ENCODE measurements at regions not wholly inside any gene's neighbourhood (a gene's known extent, or its start where the extent isn't known, plus 50 kb on each side); places are given as distances from the start of the nearest gene placed in this dataset.
"Not testable (repeated sequence)": the region's sequence is repeated elsewhere in the genome, so short reads cannot be mapped to it uniquely, and the experiment has no call there.

GRCh38 chr4:56148428-56148827, 199.7 kb downstream of the CEP135 start:
- H2AFZ ChIP-seq (ENCODE audit: low read length): no peak overlapping the region
- H3K79me2 ChIP-seq (ENCODE audit: low read length): no peaks in the 10 kb centered on the region
- H3K36me3 ChIP-seq (ENCODE audit: insufficient read depth, low read length): no peaks in the 10 kb centered on the region
- H4K20me1 ChIP-seq (ENCODE audit: insufficient read depth, low read depth, low read length): no peaks in the 10 kb centered on the region
- no peaks in the 10 kb centered on the region for H3K9me3 ChIP-seq (ENCODE audit: low read length)
- H3K4me3 ChIP-seq (ENCODE audit: low read length): no peak overlapping the region
- no peak overlapping the region for H3K27ac ChIP-seq (ENCODE audit: low read length)
- H3K27me3 ChIP-seq (ENCODE audit: low read length): no peaks in the 10 kb centered on the region
- H3K4me2 ChIP-seq (ENCODE audit: low read depth, low read length, poor library complexity, severe bottlenecking): no peak overlapping the region
- no peak for DNase-seq
- no peak overlapping the region for H3K9ac ChIP-seq (ENCODE audit: low read length)
- H3K9me2 ChIP-seq (replicated peaks; ENCODE audit: insufficient read depth, low read length): no peaks in the 10 kb centered on the region
- H3K4me1 ChIP-seq (ENCODE audit: low read length): no peaks in the 10 kb centered on the region

- Histone ChIP-seq H3K79me2 (ENCODE audit: low read length) (no peaks in the 10 kb centered on the region), H3K27me3 (ENCODE audit: low read length) (no peaks in the 10 kb centered on the region), H2AFZ (ENCODE audit: low read length) (no peak overlapping the region), H3K9me2 (replicated peaks; ENCODE audit: insufficient read depth, low read length) (no peaks in the 10 kb centered on the region), H3K27ac (ENCODE audit: low read length) (no peak overlapping the region), H3K4me3 (ENCODE audit: low read length) (no peak overlapping the region), H3K4me2 (ENCODE audit: low read depth, low read length, poor library complexity, severe bottlenecking) (no peak overlapping the region), H4K20me1 (ENCODE audit: insufficient read depth, low read depth, low read length) (no peaks in the 10 kb centered on the region), H3K9ac (ENCODE audit: low read length) (no peak overlapping the region), H3K4me1 (ENCODE audit: low read length) (no peaks in the 10 kb centered on the region), H3K9me3 (ENCODE audit: low read length) (no peaks in the 10 kb centered on the region), H3K36me3 (ENCODE audit: insufficient read depth, low read length) (no peaks in the 10 kb centered on the region)
- DNase-seq: no peak
These were observed 198.6 kb downstream of the CEP135 start for GRCh38 chr4:56147371-56147770.

GRCh38 chr4:56146956-56147355, 198.2 kb downstream of the CEP135 start:
- Histone ChIP-seq H4K20me1 (ENCODE audit: insufficient read depth, low read depth, low read length) (no peaks in the 10 kb centered on the region), H3K36me3 (ENCODE audit: insufficient read depth, low read length) (no peaks in the 10 kb centered on the region), H2AFZ (ENCODE audit: low read length) (no peak overlapping the region), H3K9me2 (replicated peaks; ENCODE audit: insufficient read depth, low read length) (no peaks in the 10 kb centered on the region), H3K4me2 (ENCODE audit: low read depth, low read length, poor library complexity, severe bottlenecking) (no peak overlapping the region), H3K9ac (ENCODE audit: low read length) (no peak overlapping the region), H3K4me3 (ENCODE audit: low read length) (no peak overlapping the region), H3K27me3 (ENCODE audit: low read length) (no peaks in the 10 kb centered on the region), H3K79me2 (ENCODE audit: low read length) (no peaks in the 10 kb centered on the region), H3K9me3 (ENCODE audit: low read length) (no peaks in the 10 kb centered on the region), H3K4me1 (ENCODE audit: low read length) (no peaks in the 10 kb centered on the region), H3K27ac (ENCODE audit: low read length) (no peak overlapping the region)
- DNase-seq: no peak

GRCh38 chr4:56142088-56142487, 193.3 kb downstream of the CEP135 start:
- Histone ChIP-seq H3K27me3 (ENCODE audit: low read length) (no peaks in the 10 kb centered on the region), H3K9me3 (ENCODE audit: low read length) (no peaks in the 10 kb centered on the region), H2AFZ (ENCODE audit: low read length) (no peak overlapping the region), H3K9ac (ENCODE audit: low read length) (no peak overlapping the region), H3K4me3 (ENCODE audit: low read length) (no peak overlapping the region), H3K79me2 (ENCODE audit: low read length) (no peaks in the 10 kb centered on the region), H4K20me1 (ENCODE audit: insufficient read depth, low read depth, low read length) (no peaks in the 10 kb centered on the region), H3K9me2 (replicated peaks; ENCODE audit: insufficient read depth, low read length) (no peaks in the 10 kb centered on the region), H3K4me2 (ENCODE audit: low read depth, low read length, poor library complexity, severe bottlenecking) (no peak overlapping the region), H3K27ac (ENCODE audit: low read length) (no peak overlapping the region), H3K36me3 (ENCODE audit: insufficient read depth, low read length) (no peaks in the 10 kb centered on the region), H3K4me1 (ENCODE audit: low read length) (no peaks in the 10 kb centered on the region)
- no peak for DNase-seq

DNA sequence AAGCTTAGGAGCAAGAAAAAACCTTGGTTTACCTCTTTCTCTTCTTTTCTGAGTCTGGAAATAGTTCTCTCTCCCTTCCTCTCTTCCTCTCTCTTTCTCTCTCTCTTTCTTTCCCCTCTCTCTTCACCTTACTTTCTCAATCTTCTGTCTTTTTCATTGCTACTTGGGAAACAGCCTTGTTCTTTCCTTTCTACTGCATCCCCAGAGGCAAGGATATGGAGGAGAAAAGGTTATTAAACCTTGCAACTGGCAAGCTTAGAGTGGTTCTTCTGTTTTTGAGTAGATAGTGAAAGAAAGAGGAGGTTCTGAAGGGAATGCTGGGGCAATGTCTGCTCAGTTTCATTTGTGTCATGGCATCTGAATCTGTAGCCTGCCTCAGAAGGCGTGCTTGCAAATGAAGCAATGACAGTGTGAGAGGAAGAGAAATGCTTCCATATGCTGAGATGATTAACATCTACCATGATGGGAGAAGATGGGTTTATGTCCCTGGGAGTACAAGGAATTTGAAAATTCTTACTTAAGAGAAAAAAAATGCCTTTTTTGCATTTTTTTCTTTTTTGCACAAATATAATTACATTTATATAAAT, 190.6 kb downstream of the CEP135 start:
- Histone ChIP-seq H3K9me2 (replicated peaks; ENCODE audit: insufficient read depth, low read length) (no peaks in the 10 kb centered on the region), H2AFZ (ENCODE audit: low read length) (no peak overlapping the region), H3K4me2 (ENCODE audit: low read depth, low read length, poor library complexity, severe bottlenecking) (no peak overlapping the region), H3K4me1 (ENCODE audit: low read length) (no peaks in the 10 kb centered on the region), H3K36me3 (ENCODE audit: insufficient read depth, low read length) (no peaks in the 10 kb centered on the region), H3K4me3 (ENCODE audit: low read length) (no peak overlapping the region), H3K9ac (ENCODE audit: low read length) (no peak overlapping the region), H3K27me3 (ENCODE audit: low read length) (no peaks in the 10 kb centered on the region), H4K20me1 (ENCODE audit: insufficient read depth, low read depth, low read length) (no peaks in the 10 kb centered on the region), H3K79me2 (ENCODE audit: low read length) (no peaks in the 10 kb centered on the region), H3K9me3 (ENCODE audit: low read length) (no peaks in the 10 kb centered on the region), H3K27ac (ENCODE audit: low read length) (no peak overlapping the region)
- no peak for DNase-seq

- not testable (repeated sequence) for H3K4me3 ChIP-seq (ENCODE audit: low read length); H3K36me3 ChIP-seq (ENCODE audit: insufficient read depth, low read length); H3K27me3 ChIP-seq (ENCODE audit: low read length); DNase-seq; H3K4me2 ChIP-seq (ENCODE audit: low read depth, low read length, poor library complexity, severe bottlenecking); H2AFZ ChIP-seq (ENCODE audit: low read length); H3K27ac ChIP-seq (ENCODE audit: low read length); H3K79me2 ChIP-seq (ENCODE audit: low read length); H3K4me1 ChIP-seq (ENCODE audit: low read length); H3K9me3 ChIP-seq (ENCODE audit: low read length); H3K9me2 ChIP-seq (replicated peaks; ENCODE audit: insufficient read depth, low read length); H3K9ac ChIP-seq (ENCODE audit: low read length); H4K20me1 ChIP-seq (ENCODE audit: insufficient read depth, low read depth, low read length)
These were observed 186.1 kb downstream of the CEP135 start for GRCh38 chr4:56134834-56135233.

- H3K4me2 ChIP-seq (ENCODE audit: low read depth, low read length, poor library complexity, severe bottlenecking): no peak overlapping the region
- no peak overlapping the region for H3K9ac ChIP-seq (ENCODE audit: low read length)
- H3K4me1 ChIP-seq (ENCODE audit: low read length): peaks cover 7% of the 10 kb centered on the region
These were observed 185.5 kb downstream of the CEP135 start for GRCh38 chr4:56134266-56134665.

DNA sequence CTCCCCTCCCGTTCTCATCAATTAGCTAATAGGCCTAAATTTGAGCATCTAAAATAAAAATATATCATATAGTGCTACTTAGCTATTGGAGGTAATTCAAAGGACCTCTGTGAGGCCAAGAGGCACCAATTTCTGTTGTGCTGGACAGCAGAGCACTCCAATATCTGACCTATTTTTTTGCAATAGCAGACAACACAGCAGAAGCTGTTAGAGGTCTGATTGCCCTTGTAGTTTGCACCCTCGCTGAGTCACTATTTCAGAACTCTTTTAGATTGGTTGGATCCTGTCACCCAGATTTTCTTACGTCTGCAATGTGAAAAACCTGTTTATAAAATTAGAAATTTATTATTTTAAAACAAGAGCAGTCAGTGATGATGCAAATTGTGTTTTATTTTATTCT, 184.1 kb downstream of the CEP135 start:
- Histone ChIP-seq H3K27ac (ENCODE audit: low read length) (no peak overlapping the region), H3K36me3 (ENCODE audit: insufficient read depth, low read length) (no peaks in the 10 kb centered on the region)

More at GRCh38 chr4:56134266-56134665, 185.5 kb downstream of the CEP135 start:
- no peaks in the 10 kb centered on the region for H3K27me3 ChIP-seq (ENCODE audit: low read length)
- no peak for DNase-seq
- H4K20me1 ChIP-seq (ENCODE audit: insufficient read depth, low read depth, low read length): no peaks in the 10 kb centered on the region
- no peaks in the 10 kb centered on the region for H3K9me2 ChIP-seq (replicated peaks; ENCODE audit: insufficient read depth, low read length)
- H3K4me3 ChIP-seq (ENCODE audit: low read length): no peak overlapping the region
- no peak overlapping the region for H3K27ac ChIP-seq (ENCODE audit: low read length)
- H3K36me3 ChIP-seq (ENCODE audit: insufficient read depth, low read length): no peaks in the 10 kb centered on the region
- no peaks in the 10 kb centered on the region for H3K79me2 ChIP-seq (ENCODE audit: low read length)
- no peak overlapping the region for H2AFZ ChIP-seq (ENCODE audit: low read length)
- H3K9me3 ChIP-seq (ENCODE audit: low read length): no peaks in the 10 kb centered on the region

DNA sequence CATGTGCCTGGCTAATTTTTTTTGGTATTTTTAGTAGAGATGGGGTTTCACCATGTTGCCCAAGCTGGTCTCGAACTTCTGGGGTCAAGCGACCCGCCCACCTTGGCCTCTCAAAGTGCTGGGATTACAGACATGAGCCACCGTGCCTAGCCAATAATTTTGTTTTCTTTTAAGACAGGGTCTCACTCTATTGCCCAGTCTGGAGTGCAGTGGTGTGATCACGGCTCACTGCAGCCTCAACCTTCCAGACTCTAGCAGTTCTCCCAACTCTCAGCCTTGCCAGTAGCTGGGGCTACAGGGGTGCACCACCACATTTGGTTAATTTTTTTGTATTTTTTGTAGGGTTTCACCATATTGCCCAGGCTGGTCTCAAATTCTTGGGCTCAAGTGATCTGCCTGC, 183.4 kb downstream of the CEP135 start:
- not testable (repeated sequence) for H3K9me2 ChIP-seq (replicated peaks; ENCODE audit: insufficient read depth, low read length); H3K4me3 ChIP-seq (ENCODE audit: low read length); H3K9me3 ChIP-seq (ENCODE audit: low read length); H3K4me1 ChIP-seq (ENCODE audit: low read length); H3K27me3 ChIP-seq (ENCODE audit: low read length); H4K20me1 ChIP-seq (ENCODE audit: insufficient read depth, low read depth, low read length); H3K36me3 ChIP-seq (ENCODE audit: insufficient read depth, low read length); H3K9ac ChIP-seq (ENCODE audit: low read length); H2AFZ ChIP-seq (ENCODE audit: low read length); H3K79me2 ChIP-seq (ENCODE audit: low read length); H3K27ac ChIP-seq (ENCODE audit: low read length); DNase-seq; H3K4me2 ChIP-seq (ENCODE audit: low read depth, low read length, poor library complexity, severe bottlenecking)

More for the DNA sequence above, 184.1 kb downstream of the CEP135 start:
- H3K4me2 ChIP-seq (ENCODE audit: low read depth, low read length, poor library complexity, severe bottlenecking): no peak overlapping the region
- H3K9ac ChIP-seq (ENCODE audit: low read length): no peak overlapping the region
- H3K4me3 ChIP-seq (ENCODE audit: low read length): no peak overlapping the region
- no peak for DNase-seq
- no peak overlapping the region for H2AFZ ChIP-seq (ENCODE audit: low read length)
- H4K20me1 ChIP-seq (ENCODE audit: insufficient read depth, low read depth, low read length): no peaks in the 10 kb centered on the region
- H3K4me1 ChIP-seq (ENCODE audit: low read length): peaks cover 7% of the 10 kb centered on the region
- no peaks in the 10 kb centered on the region for H3K9me2 ChIP-seq (replicated peaks; ENCODE audit: insufficient read depth, low read length)
- H3K79me2 ChIP-seq (ENCODE audit: low read length): no peaks in the 10 kb centered on the region
- no peaks in the 10 kb centered on the region for H3K9me3 ChIP-seq (ENCODE audit: low read length)
- no peaks in the 10 kb centered on the region for H3K27me3 ChIP-seq (ENCODE audit: low read length)
